Colonic mucosa (tissue), 4 donors: ENCODE measurements at regions not wholly inside any gene's neighbourhood (a gene's known extent, or its start where the extent isn't known, plus 50 kb on each side); places are given as distances from the start of the nearest gene placed in this dataset.

Experiments used
- DNase-seq: peaks from one replicate; pipeline ENCODE4 v3.0.0-alpha.2; 2020
- H3K27ac ChIP-seq: fragments of 200-600 bp; one replicate; pipeline ENCODE4 v1.8.0; 2021
- H3K27me3 ChIP-seq: fragments of 200-600 bp; one replicate; pipeline ENCODE4 v1.8.0; 2021
- H3K36me3 ChIP-seq: fragments of 200-600 bp; one replicate; pipeline ENCODE4 v1.8.0; 2021
- H3K4me1 ChIP-seq: fragments of 200-600 bp; one replicate; pipeline ENCODE4 v1.8.0; 2021; ENCODE audit warnings: mild to moderate bottlenecking
- H3K4me3 ChIP-seq: fragments of 200-600 bp; one replicate; pipeline ENCODE4 v1.8.0; 2021
- H3K9ac ChIP-seq, 2 donors: one replicate each; pipeline ENCODE4 v1.7.0; 2013; ENCODE audit warnings: control low read depth in 2 of 2, low read depth in 2 of 2, low read length in 2 of 2
- H3K9me3 ChIP-seq: fragments of 200-600 bp; one replicate; pipeline ENCODE4 v1.8.0; 2021
- CTCF ChIP-seq: fragments of 200-600 bp; IDR thresholded peaks from one replicate; pipeline ENCODE4 v1.8.0; 2022; ENCODE audit warnings: antibody characterized with exemption, mild to moderate bottlenecking
- intact Hi-C: fragments of 100-400 bp; cut with DNase I; formaldehyde crosslinking; loops from one replicate; pipeline ENCODE4 v1.14.1; 2022
- donor health status: healthy.
- donor health status: DM: no; HTN: no; CAD: no.
- donor health status: DM: no; HTN: no; CAD: no.

GRCh38 chr1:67958472-67958871 is 92.0 kb downstream of the DIRAS3 start:
- Histone ChIP-seq H3K9ac (no peak overlapping the region), H3K4me3 (no peak overlapping the region), H3K36me3 (no peaks in the 10 kb centered on the region), H3K4me1 (no peaks in the 10 kb centered on the region), H3K9me3 (no peaks in the 10 kb centered on the region), H3K27ac (no peak overlapping the region), H3K27me3 (no peaks in the 10 kb centered on the region)
- no peak for TF ChIP-seq CTCF
- DNase-seq = no peak
- intact Hi-C loops = no loop called here

GRCh38 chr1:67957066-67957465 is 93.4 kb downstream of the DIRAS3 start:
- no peaks in the 10 kb centered on the region for H3K27me3 ChIP-seq
- H3K9me3 ChIP-seq = no peaks in the 10 kb centered on the region
- no peak overlapping the region for H3K27ac ChIP-seq
- H3K36me3 ChIP-seq = no peaks in the 10 kb centered on the region
- intact Hi-C loops = no loop called here
- H3K4me3 ChIP-seq = no peak overlapping the region
- no peak for TF ChIP-seq CTCF
- DNase-seq = no peak
- no peaks in the 10 kb centered on the region for H3K4me1 ChIP-seq
- no peak overlapping the region for H3K9ac ChIP-seq

GRCh38 chr1:67956116-67956515 is 94.3 kb downstream of the DIRAS3 start:
- intact Hi-C loops = no loop called here
- Histone ChIP-seq H3K4me3 (no peak overlapping the region), H3K9ac (no peak overlapping the region), H3K36me3 (no peaks in the 10 kb centered on the region), H3K4me1 (no peaks in the 10 kb centered on the region), H3K27me3 (no peaks in the 10 kb centered on the region), H3K27ac (no peak overlapping the region), H3K9me3 (no peaks in the 10 kb centered on the region)
- TF ChIP-seq CTCF = no peak
- DNase-seq = no peak

GRCh38 chr1:67955591-67955990 is 94.8 kb downstream of the DIRAS3 start:
- no peak overlapping the region for H3K4me3 ChIP-seq
- no peaks in the 10 kb centered on the region for H3K36me3 ChIP-seq
- no peak overlapping the region for H3K27ac ChIP-seq
- no peaks in the 10 kb centered on the region for H3K9me3 ChIP-seq
- no peak for DNase-seq
- H3K27me3 ChIP-seq = no peaks in the 10 kb centered on the region
- H3K9ac ChIP-seq = no peak overlapping the region
- no peak for TF ChIP-seq CTCF
- H3K4me1 ChIP-seq = no peaks in the 10 kb centered on the region
- intact Hi-C loops = no loop called here

- H3K27me3 ChIP-seq = no peaks in the 10 kb centered on the region
These were observed 97.1 kb downstream of the DIRAS3 start for GRCh38 chr1:67953301-67953700.

More at GRCh38 chr1:67953301-67953700, 97.1 kb downstream of the DIRAS3 start:
- no peaks in the 10 kb centered on the region for H3K36me3 ChIP-seq
- H3K27ac ChIP-seq = no peak overlapping the region
- H3K4me3 ChIP-seq = no peak overlapping the region
- TF ChIP-seq CTCF = no peak
- no peaks in the 10 kb centered on the region for H3K9me3 ChIP-seq
- intact Hi-C loops = no loop called here
- H3K9ac ChIP-seq = no peak overlapping the region
- no peak for DNase-seq
- no peaks in the 10 kb centered on the region for H3K4me1 ChIP-seq
